NCI-H446 treated with DMSO at 0.1 percent for 48 hours (cell line): ENCODE measurements at regions not wholly inside any gene's neighbourhood (a gene's known extent, or its start where the extent isn't known, plus 50 kb on each side); places are given as distances from the start of the nearest gene placed in this dataset.

Experiments used
- DNase-seq: peaks from one replicate; lab custom pipeline; 2025; lab: John Stamatoyannopoulos, UW

DNA sequence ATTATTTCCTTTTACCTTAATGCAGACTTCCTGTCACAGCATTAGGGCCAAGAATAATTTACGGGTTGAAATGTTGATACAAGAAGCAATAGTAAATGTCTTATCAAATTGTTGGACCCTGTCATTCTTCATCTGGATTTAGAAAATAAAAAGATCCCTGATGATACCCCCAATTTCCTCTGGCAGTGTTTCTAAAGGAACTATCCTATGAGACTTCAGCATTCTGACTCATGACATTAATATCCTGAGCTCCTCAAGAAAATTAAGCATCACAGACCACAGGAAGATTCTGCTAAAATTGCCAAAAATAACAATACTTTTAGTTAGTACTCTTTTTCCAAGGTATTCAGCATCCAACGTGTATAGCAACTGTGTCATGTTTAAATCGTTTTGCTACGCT, 490.5 kb upstream of the ANKRD30A start:
- DNase-seq: no peak

GRCh38 chr10:36630267-36630666, 495.1 kb upstream of the ANKRD30A start:
- DNase-seq: no peak

GRCh38 chr10:36629476-36629875, 495.9 kb upstream of the ANKRD30A start:
- no peak for DNase-seq

DNA sequence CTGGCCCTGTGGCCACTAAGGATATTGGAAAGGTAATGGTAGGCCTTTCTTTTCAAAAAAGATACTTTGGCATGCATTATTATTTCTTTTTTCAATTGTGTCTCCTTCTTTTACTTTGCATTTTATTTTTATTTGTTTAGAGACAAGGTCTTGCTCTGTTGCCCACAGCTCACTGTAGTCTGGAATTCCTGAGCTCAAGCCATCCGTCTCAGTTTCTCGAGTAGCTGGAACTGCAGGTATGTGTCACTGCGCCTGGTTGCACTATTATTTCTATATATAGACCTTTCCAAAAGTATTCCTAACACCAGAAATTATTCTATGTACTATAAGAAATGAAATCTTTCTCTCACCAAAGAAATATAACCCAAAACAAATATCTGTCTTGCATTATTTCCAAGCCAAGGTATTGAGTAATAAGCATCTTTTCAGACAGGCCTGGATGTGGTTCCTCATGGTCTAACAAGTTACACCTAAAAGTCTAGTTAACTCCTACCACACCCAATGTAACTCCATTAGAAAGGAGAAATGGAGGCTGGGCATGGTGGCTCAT, 500.8 kb upstream of the ANKRD30A start:
- DNase-seq: no peak

DNA sequence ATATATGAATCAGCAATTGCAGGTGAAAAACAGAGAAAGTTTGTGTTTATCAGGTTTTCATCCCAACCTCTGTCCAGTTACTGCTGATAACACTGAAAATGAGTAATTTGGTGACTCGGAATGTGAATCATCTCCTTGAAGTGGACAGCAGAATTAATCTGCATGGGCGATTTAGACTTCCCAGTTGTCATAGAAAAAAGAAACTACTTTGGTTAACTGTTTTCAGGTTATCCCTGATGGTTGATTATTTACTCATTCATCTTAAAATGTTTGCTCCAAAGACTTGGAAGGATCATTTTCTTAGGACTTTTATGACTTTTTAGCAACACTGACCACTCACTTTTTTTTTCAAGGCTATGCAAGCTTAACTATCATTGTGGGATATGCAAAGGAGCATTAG, 504.1 kb upstream of the ANKRD30A start:
- DNase-seq: no peak

- no peak for DNase-seq
Observed at GRCh38 chr10:36612436-36612835, 513.0 kb upstream of the ANKRD30A start.

DNA sequence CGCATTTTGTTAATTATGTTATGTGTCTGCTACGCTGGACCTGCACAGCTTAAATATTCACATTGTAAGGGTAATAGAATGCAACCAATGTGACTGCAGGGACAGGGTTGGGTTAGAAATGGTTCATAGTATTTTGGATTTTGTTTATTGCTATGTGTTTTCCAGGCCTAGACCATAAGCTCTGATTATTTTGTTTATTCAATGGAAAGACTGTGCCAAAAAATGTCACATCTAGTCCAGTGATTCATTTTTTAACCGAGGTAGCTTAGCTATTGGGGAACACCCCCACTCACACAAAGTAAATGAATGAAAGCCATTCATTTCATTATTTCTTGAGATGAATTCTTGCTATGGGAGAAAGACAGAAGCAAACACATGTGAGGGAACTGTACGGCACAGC, 516.5 kb upstream of the ANKRD30A start:
- no peak for DNase-seq

- DNase-seq: no peak
Observed at GRCh38 chr10:36608251-36608650, 517.1 kb upstream of the ANKRD30A start.

DNA sequence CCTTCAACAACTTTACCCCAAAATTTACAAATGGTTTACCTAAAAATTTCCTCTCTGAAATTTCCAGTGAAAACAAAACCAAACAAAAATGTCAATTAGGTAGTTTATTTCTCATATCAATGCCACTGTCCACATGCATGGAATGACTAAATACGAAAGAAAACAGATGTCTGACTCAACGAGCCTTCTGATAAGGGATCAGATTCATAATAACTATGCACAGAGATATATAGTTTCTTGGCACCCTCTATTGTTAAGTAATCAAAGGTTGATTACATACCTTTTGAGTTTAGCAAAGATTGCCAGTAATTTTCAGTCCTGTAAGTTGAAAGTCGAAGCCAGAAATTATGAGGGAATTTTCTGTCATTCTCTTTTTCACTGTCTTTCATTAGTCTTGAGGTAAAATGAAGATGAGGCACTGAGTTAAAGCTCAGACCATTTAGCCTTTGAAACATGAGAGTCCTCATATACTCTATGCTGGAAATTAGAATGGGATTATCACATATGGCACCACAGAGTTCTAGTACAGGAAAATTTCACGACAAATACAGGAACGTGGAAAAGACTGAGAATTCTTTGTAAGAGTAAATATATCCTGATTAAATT, 519.1 kb upstream of the ANKRD30A start:
- no peak for DNase-seq

DNA sequence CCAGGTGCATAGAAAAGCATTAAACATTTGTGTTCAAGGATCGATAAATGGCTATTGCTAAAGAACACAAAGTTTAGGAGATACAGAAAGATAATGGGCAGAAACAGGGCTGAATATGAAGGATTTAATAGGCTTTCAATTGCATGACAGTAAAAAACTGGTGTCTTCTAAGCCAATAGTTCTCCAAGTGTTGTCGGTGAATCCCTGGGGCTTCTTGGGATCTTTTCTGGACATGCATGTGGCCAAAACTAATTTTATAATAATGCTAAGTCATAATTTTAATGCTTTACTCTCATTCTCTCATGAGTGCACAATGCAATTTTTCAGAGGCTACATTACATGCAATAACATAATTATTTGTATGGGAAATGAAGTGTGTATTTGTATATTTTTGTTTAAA, 521.1 kb upstream of the ANKRD30A start:
- DNase-seq: no peak

GRCh38 chr10:36603688-36604087, 521.7 kb upstream of the ANKRD30A start:
- DNase-seq: no peak

- no peak for DNase-seq
Observed at GRCh38 chr10:36602374-36602773, 523.0 kb upstream of the ANKRD30A start.

- DNase-seq: no peak
Observed at GRCh38 chr10:36597756-36598320, 527.6 kb upstream of the ANKRD30A start.

- DNase-seq: no peak
Observed at GRCh38 chr10:36592964-36593363, 532.4 kb upstream of the ANKRD30A start.

- DNase-seq: no peak
Observed at GRCh38 chr10:36591436-36591835, 534.0 kb upstream of the ANKRD30A start.

DNA sequence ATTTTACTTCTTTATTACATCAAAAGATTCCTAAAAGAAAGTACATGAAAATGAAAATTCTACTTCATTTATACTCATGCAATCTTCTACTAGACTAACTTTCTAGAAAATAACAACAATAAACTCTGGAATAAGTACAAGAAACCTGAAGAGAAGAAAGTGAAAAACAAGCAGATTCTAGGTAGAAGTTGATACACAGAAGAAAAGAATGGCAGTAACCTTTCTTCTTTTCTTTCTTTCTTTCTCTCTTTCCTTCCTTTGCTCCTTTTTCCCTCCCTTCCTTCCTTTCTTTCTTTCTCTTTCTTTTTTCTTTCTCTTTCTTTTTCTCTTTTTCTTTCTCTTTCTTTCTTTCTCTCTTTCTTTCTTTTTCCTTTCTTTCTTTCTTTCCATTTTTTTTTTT, 541.7 kb upstream of the ANKRD30A start:
- DNase-seq: no peak

- no peak for DNase-seq
Observed at GRCh38 chr10:36581237-36581636, 544.2 kb upstream of the ANKRD30A start.

DNA sequence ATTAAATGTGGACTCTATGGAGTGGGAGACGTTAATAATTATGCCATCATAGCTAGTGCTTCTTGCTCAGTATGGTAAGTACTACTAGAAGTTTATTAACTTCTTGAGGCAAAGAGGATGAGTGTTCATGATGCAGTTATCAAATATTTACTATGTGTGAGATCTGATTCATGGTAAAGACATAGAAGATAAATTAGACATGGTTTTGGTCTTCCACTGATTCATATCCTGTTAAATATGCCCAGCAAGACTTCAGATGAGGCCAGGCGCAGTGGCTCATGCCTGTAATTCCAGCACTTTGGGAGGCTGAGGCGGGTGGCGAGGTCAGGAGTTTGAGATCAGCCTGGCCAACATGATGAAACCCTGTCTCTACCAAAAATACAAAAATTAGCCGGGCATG, 547.1 kb upstream of the ANKRD30A start:
- no peak for DNase-seq

DNA sequence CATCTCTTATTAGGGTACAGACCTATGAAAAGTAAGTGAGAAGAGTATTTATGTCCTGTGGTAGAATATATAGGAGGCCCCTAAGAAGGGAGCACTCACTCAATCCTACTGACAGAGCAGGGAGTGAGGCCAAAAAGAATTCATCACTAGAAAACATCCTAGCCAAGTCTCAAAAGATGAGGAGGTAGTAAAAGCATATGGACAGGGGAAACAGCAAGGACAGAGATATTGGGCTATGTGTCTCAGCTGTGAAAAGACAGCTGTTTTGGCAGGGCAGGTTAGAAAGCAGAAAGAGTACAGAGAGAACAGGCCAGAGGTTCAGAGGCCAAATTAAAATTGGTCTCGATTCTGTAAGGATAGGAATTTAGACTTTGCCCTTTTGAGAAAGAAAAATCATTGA, 548.3 kb upstream of the ANKRD30A start:
- DNase-seq: no peak

DNA sequence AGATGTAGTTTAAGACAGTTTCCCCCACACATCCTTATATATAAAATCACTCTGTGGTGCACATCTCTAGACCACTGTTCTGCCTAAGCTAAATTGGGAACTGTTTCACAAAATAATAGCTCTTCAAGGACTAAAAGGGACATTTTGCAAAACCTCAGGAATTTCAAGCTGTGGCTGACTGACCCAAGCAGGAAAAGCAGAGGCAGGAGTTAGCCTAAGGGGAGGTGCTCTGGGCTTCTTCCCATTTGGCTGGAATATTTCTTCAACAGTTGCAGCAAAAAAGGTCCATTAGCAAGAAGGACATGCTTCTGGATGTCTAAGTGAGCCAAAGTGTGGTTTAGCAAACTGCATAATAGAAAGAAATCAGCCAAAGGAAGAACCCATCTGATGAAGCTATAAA, 551.2 kb upstream of the ANKRD30A start:
- DNase-seq: no peak

GRCh38 chr10:36573246-36573645, 552.2 kb upstream of the ANKRD30A start:
- no peak for DNase-seq

DNA sequence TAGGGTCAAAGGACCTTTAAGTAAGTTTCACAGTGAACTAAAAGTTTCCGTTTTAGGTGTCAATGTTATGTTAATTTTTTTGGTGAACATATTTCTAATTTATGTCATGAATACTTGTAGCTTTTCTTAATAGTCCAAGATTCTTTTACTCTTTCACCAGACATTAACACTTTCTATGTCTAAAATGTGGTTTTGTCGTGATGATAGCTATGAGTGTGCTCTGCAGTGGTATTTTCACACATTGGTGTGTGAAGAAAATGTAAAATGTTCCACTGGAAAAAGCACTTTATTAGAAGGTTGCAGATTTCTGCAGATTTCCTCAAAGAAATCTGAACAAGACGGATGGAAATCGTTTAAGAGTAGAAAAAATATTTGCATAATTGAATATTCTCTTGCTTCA, 561.0 kb upstream of the ANKRD30A start:
- DNase-seq: no peak

- DNase-seq: no peak
Observed at GRCh38 chr10:36559412-36560400, 565.7 kb upstream of the ANKRD30A start.
